Suprapubic skin (tissue), 4 donors: ENCODE measurements at regions not wholly inside any gene's neighbourhood (a gene's known extent, or its start where the extent isn't known, plus 50 kb on each side); places are given as distances from the start of the nearest gene placed in this dataset.

Experiments used
- EP300 ChIP-seq: sonication (generic); formaldehyde crosslinking; IDR thresholded peaks from one replicate; pipeline ENCODE4 v1.6.1; 2017; ENCODE audit warnings: antibody characterized with exemption
- POLR2AphosphoS5 ChIP-seq, 3 donors: sonication (generic); formaldehyde crosslinking; IDR thresholded peaks; one replicate each; pipeline ENCODE4 v1.6.1; 2017; ENCODE audit warnings: antibody characterized with exemption in 3 of 3
- TF ChIP-seq, protein P1 (sequence below), 2 donors: fragments of 200-600 bp in 1 of 2; fragments of 450-650 bp in 1 of 2; sonication (generic) in 1 of 2; IDR thresholded peaks; one replicate each; pipeline ENCODE4 v1.5.1; 2016 to 2019; ENCODE audit warnings: antibody characterized with exemption in 2 of 2, mild to moderate bottlenecking in 1 of 2, moderate library complexity in 1 of 2

DNA sequence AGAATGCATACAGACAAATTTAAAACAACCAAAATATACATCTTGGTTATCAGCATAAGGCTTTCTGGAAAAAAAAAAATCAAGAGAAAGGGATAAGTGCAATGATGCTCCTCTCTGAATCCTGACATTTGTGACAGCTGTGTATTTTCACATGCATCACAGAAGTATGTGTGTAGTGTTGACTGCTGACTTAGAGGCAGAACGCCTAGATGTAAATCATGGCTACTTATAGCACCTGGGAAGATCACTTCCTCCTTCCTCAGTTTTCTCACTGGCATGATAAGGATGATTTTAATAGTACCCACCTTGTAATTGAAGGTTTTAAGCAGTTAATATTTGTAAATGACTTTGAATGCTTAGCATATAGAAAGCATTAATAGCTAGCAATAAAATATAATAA lies 112.5 kb downstream of the MRPL39 start:
- TF ChIP-seq EP300 (no peak), POLR2AphosphoS5 (IDR thresholded peaks at IDR 0.05) (no peak)
- TF ChIP-seq, protein P1, sequence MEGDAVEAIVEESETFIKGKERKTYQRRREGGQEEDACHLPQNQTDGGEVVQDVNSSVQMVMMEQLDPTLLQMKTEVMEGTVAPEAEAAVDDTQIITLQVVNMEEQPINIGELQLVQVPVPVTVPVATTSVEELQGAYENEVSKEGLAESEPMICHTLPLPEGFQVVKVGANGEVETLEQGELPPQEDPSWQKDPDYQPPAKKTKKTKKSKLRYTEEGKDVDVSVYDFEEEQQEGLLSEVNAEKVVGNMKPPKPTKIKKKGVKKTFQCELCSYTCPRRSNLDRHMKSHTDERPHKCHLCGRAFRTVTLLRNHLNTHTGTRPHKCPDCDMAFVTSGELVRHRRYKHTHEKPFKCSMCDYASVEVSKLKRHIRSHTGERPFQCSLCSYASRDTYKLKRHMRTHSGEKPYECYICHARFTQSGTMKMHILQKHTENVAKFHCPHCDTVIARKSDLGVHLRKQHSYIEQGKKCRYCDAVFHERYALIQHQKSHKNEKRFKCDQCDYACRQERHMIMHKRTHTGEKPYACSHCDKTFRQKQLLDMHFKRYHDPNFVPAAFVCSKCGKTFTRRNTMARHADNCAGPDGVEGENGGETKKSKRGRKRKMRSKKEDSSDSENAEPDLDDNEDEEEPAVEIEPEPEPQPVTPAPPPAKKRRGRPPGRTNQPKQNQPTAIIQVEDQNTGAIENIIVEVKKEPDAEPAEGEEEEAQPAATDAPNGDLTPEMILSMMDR (IDR thresholded peaks at IDR 0.05): no peak
